SW480 (cell line): ENCODE measurements at regions not wholly inside any gene's neighbourhood (a gene's known extent, or its start where the extent isn't known, plus 50 kb on each side); places are given as distances from the start of the nearest gene placed in this dataset.

Source experiments
- DNase-seq: peaks from one replicate; pipeline ENCODE4 v3.0.0-alpha.2; 2016; ENCODE audit warnings: low spot score

- DNase-seq, result no peak
Measured at GRCh38 chr21:28826569-28826968, 166.1 kb downstream of the LTN1 start.

GRCh38 chr21:28826021-28826420 is 166.7 kb downstream of the LTN1 start:
- DNase-seq, result no peak

- no peak for DNase-seq
Measured at GRCh38 chr21:28823429-28823828, 169.2 kb downstream of the LTN1 start.

- no peak for DNase-seq
Measured at GRCh38 chr21:28822486-28823335, 170.0 kb downstream of the LTN1 start.

- DNase-seq, result no peak
Measured at GRCh38 chr21:28822123-28822399, 170.6 kb downstream of the LTN1 start.

GRCh38 chr21:28821276-28822122 is 171.2 kb downstream of the LTN1 start:
- DNase-seq, result no peak

- no peak for DNase-seq
Measured at GRCh38 chr21:28818663-28819278, 173.9 kb downstream of the LTN1 start.

- DNase-seq, result no peak
Measured at GRCh38 chr21:28817871-28818270, 174.8 kb downstream of the LTN1 start.

- no peak for DNase-seq
Measured at GRCh38 chr21:28811860-28812259, 180.8 kb downstream of the LTN1 start.

GRCh38 chr21:28810826-28811524 is 181.7 kb downstream of the LTN1 start:
- DNase-seq, result no peak

- DNase-seq, result no peak
Measured at GRCh38 chr21:28805885-28806284, 186.8 kb downstream of the LTN1 start.

- DNase-seq, result no peak
Measured at GRCh38 chr21:28804089-28804670, 188.5 kb downstream of the LTN1 start.

GRCh38 chr21:28801906-28802305 is 190.8 kb downstream of the LTN1 start:
- DNase-seq, result no peak

GRCh38 chr21:28799926-28800325 is 192.8 kb downstream of the LTN1 start:
- no peak for DNase-seq

GRCh38 chr21:28798798-28799197 is 193.9 kb downstream of the LTN1 start:
- DNase-seq, result no peak

GRCh38 chr21:28795251-28795650 is 197.4 kb downstream of the LTN1 start:
- no peak for DNase-seq

GRCh38 chr21:28794371-28794851 is 198.3 kb downstream of the LTN1 start:
- DNase-seq, result no peak

GRCh38 chr21:28793043-28793442 is 199.6 kb downstream of the LTN1 start:
- no peak for DNase-seq

GRCh38 chr21:28791595-28792282 is 200.9 kb downstream of the LTN1 start:
- no peak for DNase-seq

- DNase-seq, result no peak
Measured at GRCh38 chr21:28790335-28790734, 202.3 kb downstream of the LTN1 start.

- DNase-seq, result no peak
Measured at GRCh38 chr21:28789523-28789922, 203.2 kb downstream of the LTN1 start.
